Pulmonary artery endothelial cell (primary cell): ENCODE measurements at regions not wholly inside any gene's neighbourhood (a gene's known extent, or its start where the extent isn't known, plus 50 kb on each side); places are given as distances from the start of the nearest gene placed in this dataset.
"Not testable (repeated sequence)": the region's sequence is repeated elsewhere in the genome, so short reads cannot be mapped to it uniquely, and the experiment has no call there.

Experiments used
- DNase-seq: peaks from one replicate; pipeline ENCODE4 v3.0.0-alpha.2; 2011; ENCODE audit warnings: low read depth, low spot score

DNA sequence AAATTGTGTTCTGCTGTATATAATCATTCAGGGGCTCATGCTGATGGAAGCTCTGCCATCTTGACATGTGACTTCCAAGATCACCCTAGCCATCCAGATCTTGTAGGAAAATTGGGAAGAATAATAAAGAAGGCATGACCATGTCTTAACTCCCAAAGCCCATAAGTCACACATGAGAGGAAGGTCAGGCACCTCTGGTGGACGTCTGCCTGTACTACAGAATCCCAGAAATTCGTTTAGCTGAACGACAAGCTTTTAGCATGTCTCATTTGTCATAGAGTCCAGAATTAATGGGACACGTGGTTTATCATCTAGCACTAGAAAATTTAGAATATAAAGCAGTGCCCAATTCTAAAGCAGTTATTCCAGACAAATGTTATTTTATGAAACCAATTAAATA lies 212.7 kb downstream of the CENPC start:
- DNase-seq = no peak

DNA sequence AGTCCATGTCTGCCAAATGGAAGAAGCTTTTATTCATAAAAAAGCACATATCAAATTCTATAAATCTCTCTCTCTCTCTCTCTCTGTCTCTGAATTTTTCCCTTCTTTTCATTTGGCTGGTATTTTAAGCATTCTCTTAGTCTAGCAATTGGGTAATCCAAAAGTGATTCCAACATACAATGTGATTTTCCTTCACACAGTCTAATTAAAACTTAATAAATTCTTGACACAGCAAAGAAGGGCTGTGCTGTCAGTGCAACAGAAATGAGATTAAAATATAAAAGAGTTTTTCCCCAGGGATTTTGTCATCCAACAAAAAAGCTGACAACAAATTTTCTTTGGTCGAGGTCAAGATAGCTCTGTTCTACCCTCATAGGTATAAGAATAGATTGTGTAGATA lies 216.9 kb downstream of the CENPC start:
- no peak for DNase-seq

DNA sequence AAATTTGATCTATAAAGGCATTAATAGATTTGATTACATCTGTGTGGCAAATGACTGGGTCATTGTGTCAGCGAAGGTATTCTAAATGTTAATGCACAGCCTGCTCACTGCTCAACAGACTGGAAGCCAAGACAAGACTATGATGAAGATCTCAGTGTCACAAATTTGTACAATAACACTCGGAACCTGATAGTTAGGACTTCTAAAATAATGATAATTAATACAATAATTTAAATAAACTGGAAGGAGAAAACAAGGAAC lies 217.4 kb downstream of the CENPC start:
- no peak for DNase-seq

DNA sequence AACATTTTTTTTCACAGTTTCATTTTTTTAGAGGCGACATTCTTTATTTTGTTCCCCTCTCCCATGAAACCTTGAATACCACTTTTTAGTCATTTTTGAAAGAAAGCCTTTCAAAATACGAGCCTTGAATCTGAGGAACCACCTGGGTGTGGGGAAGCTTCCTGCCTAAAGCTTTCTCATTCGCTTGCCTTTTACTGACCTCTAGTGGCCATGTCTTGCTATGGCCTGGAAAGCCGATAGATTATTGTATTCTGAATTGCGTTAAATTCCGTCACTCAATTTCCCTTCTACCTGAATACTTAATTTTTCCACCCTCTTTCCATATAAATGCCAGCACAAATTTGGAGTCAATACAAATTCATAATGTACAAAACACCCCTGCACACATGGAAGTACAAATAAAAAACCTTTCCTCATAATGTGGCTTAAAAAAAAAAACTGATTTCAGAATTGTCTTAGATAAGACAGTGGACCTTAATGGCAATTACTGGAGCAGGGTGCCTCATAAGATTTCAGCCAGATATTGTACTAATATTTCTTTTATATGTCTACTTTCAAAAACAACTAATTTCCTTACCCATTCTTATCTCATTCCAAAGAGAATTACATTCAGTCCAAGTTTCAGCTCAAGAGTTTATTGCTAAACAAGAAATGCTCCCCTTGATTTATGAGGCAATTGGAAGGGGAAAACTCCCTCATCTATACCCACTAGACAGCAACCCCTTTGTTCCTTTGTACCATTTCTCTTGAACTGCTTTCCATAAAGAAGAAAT lies 217.9 kb downstream of the CENPC start:
- peak; percentile 1 for DNase-seq

DNA sequence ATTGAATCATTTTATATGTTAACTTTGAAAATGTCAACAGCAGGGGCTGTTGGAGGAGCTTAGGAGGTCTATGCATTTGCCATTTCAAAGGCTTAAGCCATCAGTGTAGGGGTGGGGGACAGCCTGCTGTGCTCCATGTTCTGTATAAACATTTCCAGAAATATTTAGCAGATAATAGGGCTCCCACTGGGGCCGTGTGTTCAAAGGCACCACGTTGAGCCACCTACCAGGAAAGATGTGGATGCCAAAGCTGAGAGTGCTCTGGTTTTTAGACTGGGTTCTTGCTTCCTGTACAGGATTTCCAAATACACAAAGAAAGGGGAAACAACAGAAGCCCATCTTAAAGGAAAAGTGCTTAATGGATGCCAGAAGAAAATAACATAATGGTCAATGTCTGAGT lies 219.5 kb downstream of the CENPC start:
- no peak for DNase-seq

DNA sequence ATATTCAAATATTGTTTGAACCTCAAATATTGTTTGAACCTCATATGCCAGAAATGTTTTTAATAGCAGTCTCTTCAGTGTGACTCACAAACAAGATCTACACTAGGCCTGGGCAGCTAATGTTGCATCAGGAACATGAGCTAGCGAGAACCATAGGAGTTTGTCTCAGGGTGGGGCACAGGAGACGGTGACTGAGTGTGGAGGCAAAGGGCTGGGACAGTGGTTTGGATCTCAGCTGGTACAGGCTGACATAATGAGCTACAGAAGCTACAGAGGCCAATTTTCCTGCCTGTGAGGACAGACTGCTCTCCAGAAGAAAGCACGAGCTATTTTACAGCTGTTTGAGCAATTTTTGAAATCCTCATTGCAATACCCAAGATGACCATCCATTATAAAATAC lies 224.7 kb downstream of the CENPC start:
- DNase-seq = no peak

DNA sequence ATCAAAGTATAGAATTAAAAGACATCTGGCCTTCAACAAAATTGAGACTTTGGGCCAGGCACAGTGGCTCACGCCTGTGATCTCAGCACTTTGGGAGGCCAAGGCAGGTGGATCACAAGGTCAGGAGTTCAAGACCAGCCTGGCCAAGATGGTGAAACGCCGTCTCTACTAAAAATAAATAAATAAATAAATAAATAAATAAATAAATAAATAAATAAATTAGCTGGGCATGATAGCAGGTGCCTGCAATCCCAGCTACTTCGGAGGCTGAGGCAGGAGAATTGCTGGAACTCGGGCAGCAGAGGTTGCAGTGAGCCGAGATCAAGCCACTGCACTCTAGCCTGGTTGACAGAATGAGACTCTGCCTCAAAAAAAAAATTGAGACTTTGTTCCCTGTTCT lies 225.7 kb downstream of the CENPC start:
- DNase-seq = not testable (repeated sequence)

DNA sequence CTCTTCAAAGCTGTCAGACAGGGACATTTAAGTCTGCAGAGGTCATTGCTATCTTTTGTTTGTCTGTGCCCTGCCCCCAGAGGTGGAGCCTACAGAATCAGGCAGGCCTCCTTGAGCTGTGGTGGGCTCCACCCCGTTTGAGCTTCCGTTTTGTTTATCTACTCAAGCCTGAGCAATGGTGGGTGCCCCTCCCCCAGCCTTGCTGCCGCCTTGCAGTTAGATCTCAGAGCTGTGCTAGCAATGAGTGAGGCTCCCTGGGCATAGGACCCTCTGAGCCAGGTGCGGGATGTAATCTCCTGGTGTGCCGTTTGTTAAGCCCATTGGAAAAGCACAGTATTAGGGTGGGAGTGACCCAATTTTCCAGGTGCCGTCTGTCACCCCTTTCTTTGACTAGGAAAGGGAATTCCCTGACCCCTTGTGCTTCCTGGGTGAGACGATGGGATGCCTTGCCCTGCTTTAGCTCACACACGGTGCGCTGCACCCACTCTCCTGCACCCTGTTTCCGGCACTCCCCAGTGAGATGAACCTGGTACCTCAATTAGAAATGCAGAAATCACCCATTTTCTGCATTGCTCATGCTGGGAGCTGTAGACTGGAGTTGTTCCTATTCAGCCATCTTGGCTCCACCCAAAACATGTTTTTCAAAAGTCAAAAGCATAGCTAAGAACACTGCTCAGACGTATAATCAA lies 244.7 kb downstream of the CENPC start:
- not testable (repeated sequence) for DNase-seq

DNA sequence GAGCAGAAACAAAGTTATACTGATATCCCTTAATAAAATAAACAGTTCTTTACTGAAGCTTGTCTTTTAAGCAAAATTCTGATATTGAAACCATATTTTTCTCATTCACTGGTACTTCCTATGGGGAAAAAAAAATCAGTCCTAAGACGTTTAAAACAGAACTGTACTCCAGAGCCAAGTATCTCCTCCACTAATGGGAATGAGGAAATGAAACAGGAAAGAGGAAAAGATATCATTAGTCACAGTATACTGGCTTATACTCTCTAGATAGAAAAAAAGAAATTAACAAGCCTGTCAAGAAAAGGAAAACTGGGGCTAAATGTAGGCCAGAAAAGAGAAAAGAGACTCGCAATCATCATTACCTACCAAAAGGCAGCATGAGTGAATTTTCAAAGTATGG lies 252.7 kb downstream of the CENPC start:
- no peak for DNase-seq

DNA sequence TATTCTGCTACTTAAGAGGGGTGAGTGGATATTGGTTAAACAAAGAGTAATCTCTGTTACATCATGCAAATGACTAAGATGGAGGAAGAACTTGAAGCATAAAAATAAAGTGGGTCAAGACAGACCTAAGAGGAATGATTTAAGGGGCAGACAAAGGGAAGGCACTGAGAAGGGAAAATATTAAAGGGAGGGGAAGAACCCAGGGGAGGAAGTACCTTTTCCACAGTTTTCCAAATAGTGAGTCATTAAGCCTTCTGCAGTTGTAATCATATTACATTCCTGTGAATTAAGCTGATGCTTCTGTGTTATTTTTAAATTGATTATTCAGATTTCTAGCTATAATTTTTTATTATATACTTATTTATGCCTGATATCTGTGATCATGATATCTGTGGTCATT lies 253.3 kb downstream of the CENPC start:
- DNase-seq = no peak

DNA sequence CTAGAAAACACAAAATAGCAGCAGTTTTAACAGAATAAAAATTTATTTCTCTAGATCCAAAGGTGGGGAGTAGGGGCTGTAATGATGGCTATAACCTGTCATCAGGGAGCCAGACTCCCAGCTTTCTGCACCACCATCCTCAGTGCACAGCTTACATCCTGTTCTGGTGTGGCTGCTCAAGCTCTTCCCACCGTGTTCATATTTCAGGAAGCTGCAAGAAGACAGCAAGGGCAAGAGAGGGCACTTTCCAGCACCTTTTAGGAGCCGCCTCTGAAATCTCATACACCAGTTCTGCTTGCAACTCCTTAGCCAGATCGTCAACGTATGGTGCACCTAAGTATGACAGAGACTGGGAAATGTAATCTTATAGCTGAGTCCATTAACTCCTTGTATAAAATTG lies 253.7 kb downstream of the CENPC start:
- DNase-seq = no peak

DNA sequence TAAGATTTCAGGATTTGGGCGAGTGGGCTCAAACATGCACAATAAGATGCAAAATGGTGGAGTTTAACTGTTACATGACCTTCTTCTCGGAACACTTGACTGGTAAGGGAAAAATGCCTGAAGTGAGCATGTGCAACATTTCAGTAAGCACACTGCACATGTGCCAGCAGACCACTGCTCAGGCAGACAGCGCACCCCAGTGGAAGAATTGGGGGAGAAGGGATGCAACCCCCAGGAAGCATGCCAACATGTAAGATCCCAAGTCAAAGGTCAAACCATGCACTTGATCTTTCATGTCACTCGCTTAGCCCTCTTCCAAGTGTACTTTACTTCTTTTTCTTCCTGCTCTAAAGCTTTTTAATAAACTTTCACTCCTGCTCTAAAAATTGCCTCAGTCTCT lies 256.3 kb downstream of the CENPC start:
- no peak for DNase-seq

DNA sequence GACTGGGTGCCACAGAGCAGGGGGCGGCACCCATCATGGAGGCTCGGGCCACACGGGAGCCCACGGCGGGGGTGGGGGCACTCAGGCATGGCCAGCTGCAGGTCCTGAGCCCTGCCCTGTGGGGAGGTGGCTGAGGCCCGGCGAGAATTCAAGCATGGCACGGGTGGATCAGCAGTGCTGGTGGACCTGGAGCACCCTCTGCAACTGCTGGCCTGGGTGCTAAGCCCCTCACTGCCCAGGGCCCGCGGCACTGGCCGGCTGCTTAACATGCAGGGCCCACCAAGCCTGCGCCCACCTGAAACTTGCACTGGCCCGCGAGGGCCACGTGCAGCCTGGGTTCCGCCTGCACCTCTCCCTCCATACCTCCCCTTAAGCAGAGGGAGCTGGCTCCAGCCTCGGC lies 258.6 kb downstream of the CENPC start:
- DNase-seq = no peak

DNA sequence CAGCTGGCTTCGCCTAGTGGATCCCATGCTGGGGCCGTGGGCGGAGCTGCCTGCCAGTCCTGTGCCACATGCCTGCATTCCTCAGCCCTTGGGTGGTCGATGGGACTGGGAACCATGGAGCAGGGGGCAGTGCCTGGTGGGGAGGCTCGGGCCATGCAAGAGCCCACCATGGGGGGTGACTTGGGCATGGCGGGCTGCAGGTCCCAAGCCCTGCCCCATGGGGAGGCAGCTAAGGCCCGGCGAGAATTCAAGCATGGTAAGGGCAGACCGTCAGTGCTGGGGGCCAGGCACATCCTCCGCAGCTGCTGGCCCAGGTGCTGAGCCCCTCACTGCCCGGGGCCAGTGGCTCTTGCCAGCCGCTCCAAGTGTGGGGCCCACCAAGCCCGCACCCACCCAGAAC lies 262.6 kb downstream of the CENPC start:
- DNase-seq = no peak

DNA sequence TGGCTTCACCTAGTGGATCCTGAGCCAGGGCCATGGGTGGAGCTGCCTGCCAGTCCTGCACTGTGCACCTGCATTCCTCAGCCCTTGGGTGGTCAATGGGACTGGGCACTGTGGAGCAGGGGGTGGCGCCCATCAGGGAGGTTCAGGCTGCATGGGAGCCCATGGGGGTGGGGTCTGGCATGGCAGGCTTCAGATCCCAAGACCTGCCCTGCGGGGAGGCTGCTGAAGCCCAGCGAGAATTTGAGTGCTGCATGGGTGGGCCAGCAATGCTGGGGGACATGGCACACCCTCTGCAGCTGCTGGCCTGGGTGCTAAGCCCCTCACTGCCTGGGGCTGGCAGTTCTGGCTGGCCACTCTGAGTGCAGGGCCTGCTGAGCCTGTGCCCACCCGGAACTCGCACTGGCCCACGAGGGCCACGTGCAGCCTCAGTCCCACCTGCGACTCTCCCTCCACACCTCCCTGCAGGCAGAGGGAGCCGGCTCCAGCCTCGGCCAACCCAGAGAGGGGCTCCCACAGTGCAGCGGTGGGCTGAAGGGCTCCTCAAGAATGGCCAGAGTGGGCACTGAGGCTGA lies 270.0 kb downstream of the CENPC start:
- no peak for DNase-seq

DNA sequence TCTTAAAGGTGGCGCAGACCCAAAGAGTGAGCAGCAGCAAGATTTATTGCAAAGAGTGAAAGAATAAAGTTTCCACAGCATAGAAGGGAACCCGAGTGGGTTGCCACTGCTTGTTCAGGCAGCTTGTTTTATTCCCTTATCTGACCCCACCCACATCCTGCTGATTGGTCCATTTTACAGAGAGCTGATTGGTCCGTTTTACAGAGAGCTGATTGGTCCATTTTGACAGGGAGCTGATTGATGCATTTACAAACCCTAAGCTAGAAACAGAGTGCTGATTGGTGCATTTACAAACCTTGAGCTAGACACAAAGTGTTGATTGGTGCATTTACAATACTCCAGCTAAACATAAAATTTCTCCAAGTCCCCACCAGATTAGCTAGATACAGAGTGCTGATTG lies 270.6 kb downstream of the CENPC start:
- DNase-seq = not testable (repeated sequence)

DNA sequence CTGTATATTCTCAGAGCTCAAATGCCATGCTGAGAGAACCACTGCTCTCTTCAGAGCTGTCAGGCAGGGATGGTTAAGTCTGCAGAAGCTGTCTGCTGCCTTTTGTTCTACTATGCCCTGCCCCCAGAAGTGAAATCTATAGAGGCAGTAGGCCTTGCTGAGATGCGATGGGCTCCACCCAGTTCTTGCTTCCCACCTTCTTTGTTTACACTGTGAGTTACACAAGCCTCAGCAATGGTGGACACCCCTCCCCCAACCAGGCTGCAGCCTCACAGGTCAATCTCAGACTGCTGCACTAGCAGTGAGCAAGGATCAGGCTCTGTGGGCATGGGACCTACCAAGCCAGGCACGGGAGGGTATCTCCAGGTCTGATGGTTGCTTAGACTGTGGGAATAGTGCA lies 271.6 kb downstream of the CENPC start:
- no peak for DNase-seq

DNA sequence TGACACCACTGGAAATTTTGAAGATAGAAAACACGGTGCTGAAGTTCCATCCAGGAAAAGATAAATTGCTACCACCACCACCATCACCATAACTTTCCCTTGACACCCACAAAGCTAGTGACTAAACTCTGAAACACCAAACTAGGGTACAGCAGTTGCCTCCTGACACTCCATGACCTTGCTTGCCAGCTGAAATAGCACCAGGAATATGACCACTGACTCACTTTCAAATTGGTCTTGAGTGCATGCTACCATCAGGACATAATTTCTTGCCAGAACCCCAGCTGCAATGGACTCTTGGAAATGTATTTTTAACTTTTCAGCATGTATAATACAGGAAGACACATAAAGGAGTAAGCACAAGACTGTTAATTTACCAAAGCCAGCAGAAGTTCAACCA lies 283.3 kb downstream of the CENPC start:
- no peak for DNase-seq

DNA sequence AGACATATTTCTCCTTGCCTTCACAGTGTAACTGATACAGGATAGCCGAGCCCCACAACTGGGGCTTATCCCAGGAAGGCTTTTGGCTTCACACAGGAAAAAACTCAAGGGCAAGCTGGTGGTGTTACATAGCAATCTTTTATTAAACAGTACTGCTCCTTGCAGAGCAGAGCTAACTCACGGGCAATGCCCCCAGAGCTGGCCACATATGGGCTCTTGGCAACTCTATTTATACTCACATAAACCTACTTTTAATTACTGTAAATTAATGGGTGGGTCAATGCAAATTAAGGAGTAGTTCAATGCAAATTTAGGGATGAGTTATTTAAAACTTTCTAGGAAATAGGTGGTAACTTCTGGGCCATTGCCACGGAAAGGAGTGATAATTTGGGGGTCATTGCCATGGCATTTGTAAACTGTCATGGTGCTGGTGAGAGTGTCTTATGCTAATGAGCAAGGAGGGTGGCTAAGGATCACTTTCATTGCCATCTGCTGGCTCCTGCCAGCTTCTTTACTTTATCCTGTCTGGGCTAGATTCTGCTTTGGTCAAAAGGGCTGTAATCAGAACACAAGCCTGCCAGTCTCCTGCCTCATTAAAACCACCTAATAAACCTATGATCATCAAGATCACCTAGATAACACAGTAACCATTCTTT lies 288.8 kb downstream of the CENPC start:
- no peak for DNase-seq

DNA sequence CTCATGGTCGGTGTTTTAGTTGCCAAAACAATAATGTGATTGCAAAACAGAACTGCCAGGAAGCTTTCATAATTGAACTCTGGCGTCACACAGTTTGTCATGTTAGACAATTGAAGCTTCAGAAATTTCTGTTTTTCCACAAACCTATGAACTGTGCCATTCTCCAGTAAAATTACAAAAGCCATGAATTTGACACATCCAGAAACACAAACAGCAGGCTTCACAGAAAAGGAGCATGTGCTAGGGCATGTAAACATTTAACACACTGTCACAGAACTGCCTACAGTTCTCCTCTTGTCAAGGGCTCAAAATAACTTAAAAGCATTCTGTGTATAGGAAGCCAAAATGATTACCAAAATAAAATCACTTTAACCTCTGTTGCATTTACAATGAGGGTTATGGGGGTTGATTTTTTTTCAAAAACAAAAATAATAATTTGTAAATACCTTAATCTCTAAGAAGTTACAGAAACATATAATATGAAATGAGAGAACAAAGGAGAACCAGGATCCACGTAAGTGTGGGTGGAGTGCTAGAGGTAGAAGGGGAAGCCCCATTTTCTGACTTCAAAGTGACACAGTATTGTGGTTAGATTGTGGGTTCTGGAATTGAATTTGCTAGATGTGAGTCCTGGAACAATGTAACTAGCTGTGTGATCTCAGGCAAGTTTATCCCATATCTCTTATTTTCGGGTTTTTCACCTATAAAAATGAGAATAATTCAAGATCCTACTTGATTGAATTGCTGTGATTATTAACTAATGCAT lies 295.0 kb downstream of the CENPC start:
- DNase-seq = no peak

DNA sequence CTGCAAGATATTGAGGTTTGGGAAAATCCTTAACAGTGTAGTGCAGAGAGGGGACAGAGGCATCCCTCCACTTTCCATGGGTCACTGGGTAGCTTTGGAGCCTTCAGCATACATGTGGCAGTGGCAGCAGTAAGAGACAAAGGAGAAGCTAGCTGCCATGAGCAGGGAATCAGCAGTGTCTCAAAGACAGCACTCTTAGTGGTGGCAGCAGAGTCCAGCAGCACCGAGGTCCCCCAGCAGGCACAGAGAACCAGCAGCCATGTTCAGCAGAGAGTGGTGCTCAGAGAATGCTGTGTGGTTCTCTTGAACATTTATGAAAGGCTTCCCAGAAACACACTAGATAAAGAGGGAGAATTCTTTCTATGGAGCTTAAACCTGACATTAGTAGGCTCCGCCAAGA lies 308.5 kb downstream of the CENPC start:
- DNase-seq = no peak

DNA sequence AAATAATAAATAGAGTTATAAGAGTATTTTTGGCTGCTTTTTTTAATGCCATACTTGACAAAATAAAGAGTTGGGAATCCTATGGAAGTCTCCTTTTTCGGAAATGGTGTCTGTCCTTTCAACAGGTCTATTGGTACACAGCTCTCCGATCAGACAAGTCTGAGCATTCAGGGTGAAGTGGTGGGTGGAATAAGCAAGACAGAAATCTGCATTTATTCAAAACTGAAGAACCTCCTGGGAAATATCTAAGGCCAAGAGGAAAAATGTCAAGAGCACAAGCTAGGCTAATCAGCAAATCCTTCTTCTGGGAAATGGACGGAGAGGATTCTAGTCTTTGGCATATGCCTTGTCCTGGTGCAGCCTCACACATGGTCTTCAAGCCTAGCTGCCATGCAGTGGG lies 309.0 kb downstream of the CENPC start:
- no peak for DNase-seq
